LNCaP clone FGC (cell line): ENCODE measurements at regions not wholly inside any gene's neighbourhood (a gene's known extent, or its start where the extent isn't known, plus 50 kb on each side); places are given as distances from the start of the nearest gene placed in this dataset.

Experiments used
- DNase-seq: peaks from one replicate; pipeline ENCODE4 v3.0.0-alpha.2; 2011; ENCODE audit warnings: low read depth
- H3K4me3 ChIP-seq: 2 replicates; pipeline ENCODE4 v1.5.1; 2011; ENCODE audit warnings: mild to moderate bottlenecking, low read depth, low read length, control low read depth
- TF ChIP-seq, protein P1 (sequence below): IDR thresholded peaks from 2 replicates; pipeline ENCODE4 v1.5.1; 2012; ENCODE audit warnings: mild to moderate bottlenecking; ENCODE audit not compliant: control insufficient read depth, insufficient read depth; ENCODE audit errors: extremely low read depth

DNA sequence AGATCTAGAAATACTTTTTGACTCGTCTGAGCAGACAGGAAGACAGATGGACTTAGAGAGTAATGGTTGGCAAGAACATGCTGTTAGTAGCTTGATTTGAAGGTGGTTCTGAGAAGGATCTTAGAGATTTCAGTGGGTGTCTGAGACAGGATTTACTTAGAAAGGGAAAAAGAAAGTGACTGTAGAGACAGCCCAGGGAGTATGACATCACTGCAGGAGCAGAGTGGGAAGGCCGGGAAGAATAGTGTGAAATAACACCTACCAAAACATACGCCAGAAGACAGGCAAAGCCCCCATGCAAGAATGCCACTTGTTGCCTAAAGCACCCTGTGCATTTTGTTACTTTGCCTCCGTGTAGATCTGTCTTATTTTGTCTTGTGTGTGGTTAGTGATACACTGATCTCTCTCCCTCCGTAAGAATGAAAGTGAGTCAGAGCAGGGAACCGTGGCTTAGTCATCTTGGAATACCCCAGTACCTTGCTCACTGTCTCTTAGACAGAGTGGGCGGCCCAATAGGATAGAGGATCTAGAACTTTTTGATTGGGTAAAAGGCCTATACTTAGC lies 161.3 kb upstream of the IFNG-AS1 start:
- DNase-seq = no peak
- H3K4me3 ChIP-seq = no peak overlapping the region
- TF ChIP-seq, protein P1, sequence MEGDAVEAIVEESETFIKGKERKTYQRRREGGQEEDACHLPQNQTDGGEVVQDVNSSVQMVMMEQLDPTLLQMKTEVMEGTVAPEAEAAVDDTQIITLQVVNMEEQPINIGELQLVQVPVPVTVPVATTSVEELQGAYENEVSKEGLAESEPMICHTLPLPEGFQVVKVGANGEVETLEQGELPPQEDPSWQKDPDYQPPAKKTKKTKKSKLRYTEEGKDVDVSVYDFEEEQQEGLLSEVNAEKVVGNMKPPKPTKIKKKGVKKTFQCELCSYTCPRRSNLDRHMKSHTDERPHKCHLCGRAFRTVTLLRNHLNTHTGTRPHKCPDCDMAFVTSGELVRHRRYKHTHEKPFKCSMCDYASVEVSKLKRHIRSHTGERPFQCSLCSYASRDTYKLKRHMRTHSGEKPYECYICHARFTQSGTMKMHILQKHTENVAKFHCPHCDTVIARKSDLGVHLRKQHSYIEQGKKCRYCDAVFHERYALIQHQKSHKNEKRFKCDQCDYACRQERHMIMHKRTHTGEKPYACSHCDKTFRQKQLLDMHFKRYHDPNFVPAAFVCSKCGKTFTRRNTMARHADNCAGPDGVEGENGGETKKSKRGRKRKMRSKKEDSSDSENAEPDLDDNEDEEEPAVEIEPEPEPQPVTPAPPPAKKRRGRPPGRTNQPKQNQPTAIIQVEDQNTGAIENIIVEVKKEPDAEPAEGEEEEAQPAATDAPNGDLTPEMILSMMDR = no peak

DNA sequence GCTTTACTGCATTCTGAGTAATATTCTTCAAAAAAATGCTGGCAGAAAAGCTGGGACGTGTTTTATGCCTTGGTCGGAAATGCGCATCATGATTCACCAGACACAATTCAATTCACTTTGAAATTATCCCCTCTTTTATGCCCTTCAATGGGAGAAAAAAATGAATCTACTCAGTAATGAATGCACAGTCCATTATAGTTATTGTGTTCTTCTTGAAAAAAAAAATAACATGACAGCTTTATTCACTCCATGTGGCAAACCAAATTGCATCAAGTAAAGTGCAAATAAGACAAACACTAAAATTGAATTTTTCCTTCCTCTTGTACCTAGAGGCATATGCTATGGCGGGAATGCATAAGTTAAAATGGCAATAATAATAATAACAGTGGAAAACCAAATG lies 159.4 kb upstream of the IFNG-AS1 start:
- no peak overlapping the region for H3K4me3 ChIP-seq
- TF ChIP-seq, protein P1 = no peak
- no peak for DNase-seq

DNA sequence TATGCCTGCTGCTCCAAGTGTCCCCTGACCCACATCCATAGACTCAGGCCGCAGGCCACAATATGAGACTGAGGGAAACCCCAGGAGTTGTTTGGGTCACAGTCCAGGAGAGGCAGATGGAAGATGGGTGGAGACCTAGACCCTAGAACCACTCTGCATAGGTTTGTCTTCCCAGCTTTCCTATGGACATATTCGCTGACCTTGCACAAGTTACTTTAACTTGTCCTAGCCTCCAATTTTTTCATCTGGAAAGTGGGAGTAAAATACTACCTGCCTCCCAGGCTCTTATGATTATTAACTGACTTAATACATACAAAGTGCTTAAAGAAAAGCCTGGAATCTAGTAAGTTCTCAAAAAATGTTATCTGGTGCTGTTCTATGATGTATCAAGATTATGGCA lies 157.1 kb upstream of the IFNG-AS1 start:
- TF ChIP-seq, protein P1 = no peak
- H3K4me3 ChIP-seq = no peak overlapping the region
- DNase-seq = no peak

DNA sequence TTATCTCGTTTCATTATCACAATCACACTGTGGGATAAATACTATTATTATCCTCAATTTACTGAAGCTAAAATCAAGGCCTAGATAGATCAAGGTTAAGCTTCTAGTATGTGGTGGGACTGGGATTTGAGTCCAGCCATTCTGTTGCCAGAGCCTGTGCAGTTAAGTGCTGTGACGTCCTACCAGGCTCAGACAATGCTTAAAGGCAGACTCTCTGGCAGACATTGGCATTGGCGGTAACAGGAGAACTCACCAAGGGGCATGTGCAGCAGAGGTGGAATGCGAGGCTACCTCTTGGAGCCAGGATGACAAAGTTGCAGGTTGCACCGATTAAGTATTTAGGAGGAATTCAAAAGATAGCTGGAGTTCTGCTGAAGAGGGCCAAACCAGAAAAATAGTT lies 155.6 kb upstream of the IFNG-AS1 start:
- H3K4me3 ChIP-seq = no peak overlapping the region
- TF ChIP-seq, protein P1 = no peak
- no peak for DNase-seq

- H3K4me3 ChIP-seq = no peak overlapping the region
- TF ChIP-seq, protein P1 = no peak
- DNase-seq = no peak
Observed at GRCh38 chr12:67837876-67838275, 151.4 kb upstream of the IFNG-AS1 start.

DNA sequence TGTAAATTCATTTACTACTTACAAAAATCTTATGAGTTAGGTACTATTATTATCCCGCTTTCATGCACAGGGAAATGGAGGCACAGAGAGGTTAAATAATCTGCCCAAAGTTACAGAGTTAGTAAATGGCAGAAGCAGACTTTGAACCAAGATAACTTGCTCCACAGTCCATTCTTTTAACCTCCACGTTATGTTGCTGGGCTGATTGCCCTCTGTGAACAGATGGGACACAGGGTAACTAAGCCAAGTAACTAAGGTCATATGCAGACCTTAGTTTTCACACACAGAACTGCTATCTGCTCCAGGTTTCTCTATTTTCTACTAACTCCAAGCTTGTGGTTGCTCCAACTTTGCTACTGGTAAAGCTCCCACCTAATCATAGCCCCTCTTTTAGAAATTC lies 147.1 kb upstream of the IFNG-AS1 start:
- DNase-seq = no peak
- no peak overlapping the region for H3K4me3 ChIP-seq
- TF ChIP-seq, protein P1 = no peak

- H3K4me3 ChIP-seq = no peak overlapping the region
- DNase-seq = no peak
- TF ChIP-seq, protein P1 = no peak
Observed at GRCh38 chr12:67843257-67843656, 146.0 kb upstream of the IFNG-AS1 start.
